ENCODE measurements at regions not wholly inside any gene's neighbourhood (a gene's known extent, or its start where the extent isn't known, plus 50 kb on each side); places are given as distances from the start of the nearest gene placed in this dataset.

DNA sequence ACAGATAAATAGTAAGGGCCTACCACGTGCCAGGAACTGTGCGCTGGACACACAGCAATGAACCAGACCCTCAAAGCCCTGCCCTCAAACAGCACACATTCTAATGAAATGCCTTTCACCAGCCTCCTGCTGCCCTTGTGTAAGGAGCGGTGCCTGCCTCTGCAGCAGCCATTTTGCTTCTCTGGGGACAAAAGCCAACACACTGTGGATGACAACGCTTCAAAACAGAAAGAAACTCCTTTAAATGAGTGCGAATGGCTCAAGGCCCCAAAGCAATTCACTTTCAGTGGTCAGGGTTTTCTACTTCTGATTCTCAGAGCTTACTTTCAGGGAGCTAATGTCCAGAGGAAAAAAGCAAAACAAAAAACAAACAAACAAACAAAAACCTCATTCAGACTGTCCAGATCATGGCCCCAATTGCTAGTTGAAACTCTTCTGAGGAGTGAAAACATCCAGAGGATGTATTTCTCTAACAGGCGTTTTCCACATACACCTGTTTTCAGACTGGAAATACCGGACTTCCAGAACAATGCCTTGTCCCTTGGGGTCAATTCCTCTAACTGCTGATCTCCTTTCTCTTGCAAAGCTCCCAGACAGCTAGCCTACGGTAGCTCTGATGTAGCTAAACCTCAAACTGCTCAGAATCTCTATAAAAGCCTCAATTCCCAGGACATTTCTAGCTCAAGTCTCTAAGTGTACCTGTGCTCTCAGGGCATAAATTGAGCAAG, 323.3 kb upstream of the ZNF521 start:
- no peaks in the 10 kb centered on the region for H3K4me1 ChIP-seq
- DNase-seq (no peak), ATAC-seq (no peak)
- intact Hi-C loops (cut with DNase I), result loop anchor here in 1 of 2 donors (10.0 kb wide), 1 partner anchor 800 kb away; no protein-coding TSS in a partner anchor
- TF ChIP-seq, protein P1, sequence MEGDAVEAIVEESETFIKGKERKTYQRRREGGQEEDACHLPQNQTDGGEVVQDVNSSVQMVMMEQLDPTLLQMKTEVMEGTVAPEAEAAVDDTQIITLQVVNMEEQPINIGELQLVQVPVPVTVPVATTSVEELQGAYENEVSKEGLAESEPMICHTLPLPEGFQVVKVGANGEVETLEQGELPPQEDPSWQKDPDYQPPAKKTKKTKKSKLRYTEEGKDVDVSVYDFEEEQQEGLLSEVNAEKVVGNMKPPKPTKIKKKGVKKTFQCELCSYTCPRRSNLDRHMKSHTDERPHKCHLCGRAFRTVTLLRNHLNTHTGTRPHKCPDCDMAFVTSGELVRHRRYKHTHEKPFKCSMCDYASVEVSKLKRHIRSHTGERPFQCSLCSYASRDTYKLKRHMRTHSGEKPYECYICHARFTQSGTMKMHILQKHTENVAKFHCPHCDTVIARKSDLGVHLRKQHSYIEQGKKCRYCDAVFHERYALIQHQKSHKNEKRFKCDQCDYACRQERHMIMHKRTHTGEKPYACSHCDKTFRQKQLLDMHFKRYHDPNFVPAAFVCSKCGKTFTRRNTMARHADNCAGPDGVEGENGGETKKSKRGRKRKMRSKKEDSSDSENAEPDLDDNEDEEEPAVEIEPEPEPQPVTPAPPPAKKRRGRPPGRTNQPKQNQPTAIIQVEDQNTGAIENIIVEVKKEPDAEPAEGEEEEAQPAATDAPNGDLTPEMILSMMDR (IDR thresholded peaks at IDR 0.05), result no peak
- WGBS, 3 donors, result 67 to 73% (median 69%) methylated on average over 8 of the region's 8 CpGs
- H3K27me3 ChIP-seq (ENCODE audit: insufficient read depth in 3 of 3, low read length in 2 of 3), result no peaks in the 10 kb centered on the region
- no peak overlapping the region for H3K27ac ChIP-seq
- H3K9me3 ChIP-seq, result no peaks in the 10 kb centered on the region
- H3K36me3 ChIP-seq (ENCODE audit: insufficient read depth in 1 of 2, low read depth in 1 of 2), result no peaks in the 10 kb centered on the region
- H3K4me3 ChIP-seq, result no peak overlapping the region

DNA sequence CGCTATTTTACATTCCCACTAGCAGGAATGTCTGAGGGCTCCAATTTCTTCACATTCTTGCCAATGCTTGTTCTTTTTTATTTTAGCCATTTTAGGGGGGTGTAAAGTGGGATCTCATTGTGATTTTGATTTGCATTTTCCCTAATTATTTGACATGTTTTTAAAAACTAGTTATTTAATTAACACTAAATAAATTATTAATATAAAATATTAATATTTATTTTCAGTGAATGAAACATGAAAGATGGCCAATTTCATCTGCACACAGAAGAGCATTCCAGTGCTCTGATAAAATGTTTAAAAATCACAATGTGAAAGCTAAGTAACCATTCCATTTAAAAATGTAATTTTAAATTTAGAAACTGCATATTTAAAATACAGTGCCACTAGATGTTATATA, 322.2 kb upstream of the ZNF521 start:
- Histone ChIP-seq H3K4me3 (no peak overlapping the region), H3K27me3 (ENCODE audit: insufficient read depth in 3 of 3, low read length in 2 of 3) (no peaks in the 10 kb centered on the region), H3K9me3 (no peaks in the 10 kb centered on the region), H3K36me3 (ENCODE audit: insufficient read depth in 1 of 2, low read depth in 1 of 2) (no peaks in the 10 kb centered on the region), H3K4me1 (no peaks in the 10 kb centered on the region), H3K27ac (no peak overlapping the region)
- no peak for DNase-seq
- ATAC-seq, result no peak
- WGBS, 3 donors, result 69 to 72% (median 69%) methylated on average over 1 of the region's 1 CpG
- TF ChIP-seq, protein P1 (IDR thresholded peaks at IDR 0.05), result no peak
- intact Hi-C loops (cut with DNase I), result loop anchor here in 1 of 2 donors (10.0 kb wide), 1 partner anchor 799 kb away; no protein-coding TSS in a partner anchor

DNA sequence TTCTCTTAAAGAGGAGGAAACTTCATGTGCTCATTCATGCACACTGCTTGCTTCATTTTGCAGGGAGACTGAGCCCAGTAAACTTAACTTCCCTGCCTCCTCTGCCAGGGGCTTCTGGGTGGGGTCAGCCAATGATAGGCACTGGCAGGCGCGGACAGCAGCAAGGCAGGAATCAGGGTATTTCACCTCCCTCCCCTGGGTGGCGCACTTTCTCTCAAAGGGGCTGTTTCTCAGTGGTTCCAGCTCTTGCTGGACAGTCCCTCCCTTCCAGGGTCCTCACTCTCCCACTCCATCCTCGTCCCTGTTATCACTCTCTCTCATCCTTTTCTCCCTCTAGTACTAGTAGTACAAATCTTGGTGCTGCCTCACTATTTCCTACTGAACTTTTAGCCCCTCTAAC, 320.5 kb upstream of the ZNF521 start:
- H3K27ac ChIP-seq, result no peak overlapping the region
- intact Hi-C loops (cut with DNase I), result loop anchor here in 1 of 2 donors (10.0 kb wide), 1 partner anchor 798 kb away; no protein-coding TSS in a partner anchor
- no peak for ATAC-seq

DNA sequence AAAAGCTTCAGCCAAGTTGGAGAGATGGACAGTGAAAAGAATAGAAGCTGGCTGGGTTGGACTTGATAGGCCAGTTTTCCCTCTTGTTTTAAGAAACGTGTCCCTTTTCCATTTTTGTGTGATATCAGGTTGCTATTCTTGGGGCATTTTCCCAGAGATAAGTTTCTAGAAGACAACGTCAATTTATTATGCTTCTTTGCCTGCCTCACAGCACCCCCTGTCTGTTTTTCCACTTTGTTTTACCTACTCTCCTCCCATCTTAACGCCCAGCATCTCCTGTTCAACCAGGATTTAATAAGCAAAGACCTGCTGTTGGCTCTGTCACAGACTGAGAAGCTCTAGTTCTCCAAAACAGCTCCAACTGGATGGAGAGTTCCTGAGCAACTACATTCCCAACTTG, 317.8 kb upstream of the ZNF521 start:
- Histone ChIP-seq H3K9me3 (no peaks in the 10 kb centered on the region), H3K36me3 (ENCODE audit: insufficient read depth in 1 of 2, low read depth in 1 of 2) (no peaks in the 10 kb centered on the region), H3K4me3 (no peak overlapping the region), H3K27me3 (ENCODE audit: insufficient read depth in 3 of 3, low read length in 2 of 3) (no peaks in the 10 kb centered on the region), H3K4me1 (no peaks in the 10 kb centered on the region), H3K27ac (no peak overlapping the region)
- TF ChIP-seq, protein P1 (IDR thresholded peaks at IDR 0.05), result peak; percentile 18
- ATAC-seq (no peak), DNase-seq (no peak)
- WGBS, 3 donors, result 27 to 43% (median 34%) methylated on average over 3 of the region's 3 CpGs
- intact Hi-C loops (cut with DNase I), result loop anchor here (2.0 to 10.0 kb wide), 2 partner anchors 793 to 795 kb away; no protein-coding TSS in a partner anchor

More for the DNA sequence above, 320.5 kb upstream of the ZNF521 start:
- H3K4me3 ChIP-seq, result no peak overlapping the region
- no peaks in the 10 kb centered on the region for H3K27me3 ChIP-seq (ENCODE audit: insufficient read depth in 3 of 3, low read length in 2 of 3)
- TF ChIP-seq, protein P1 (IDR thresholded peaks at IDR 0.05), result no peak
- no peak for DNase-seq
- 90 to 95% (median 91%) methylated on average over 4 of the region's 4 CpGs for WGBS, 3 donors
- no peaks in the 10 kb centered on the region for H3K36me3 ChIP-seq (ENCODE audit: insufficient read depth in 1 of 2, low read depth in 1 of 2)
- H3K9me3 ChIP-seq, result no peaks in the 10 kb centered on the region
- H3K4me1 ChIP-seq, result no peaks in the 10 kb centered on the region
